ENCODE measurements at regions not wholly inside any gene's neighbourhood (a gene's known extent, or its start where the extent isn't known, plus 50 kb on each side); places are given as distances from the start of the nearest gene placed in this dataset.
"Not testable (repeated sequence)": the region's sequence is repeated elsewhere in the genome, so short reads cannot be mapped to it uniquely, and the experiment has no call there.

DNA sequence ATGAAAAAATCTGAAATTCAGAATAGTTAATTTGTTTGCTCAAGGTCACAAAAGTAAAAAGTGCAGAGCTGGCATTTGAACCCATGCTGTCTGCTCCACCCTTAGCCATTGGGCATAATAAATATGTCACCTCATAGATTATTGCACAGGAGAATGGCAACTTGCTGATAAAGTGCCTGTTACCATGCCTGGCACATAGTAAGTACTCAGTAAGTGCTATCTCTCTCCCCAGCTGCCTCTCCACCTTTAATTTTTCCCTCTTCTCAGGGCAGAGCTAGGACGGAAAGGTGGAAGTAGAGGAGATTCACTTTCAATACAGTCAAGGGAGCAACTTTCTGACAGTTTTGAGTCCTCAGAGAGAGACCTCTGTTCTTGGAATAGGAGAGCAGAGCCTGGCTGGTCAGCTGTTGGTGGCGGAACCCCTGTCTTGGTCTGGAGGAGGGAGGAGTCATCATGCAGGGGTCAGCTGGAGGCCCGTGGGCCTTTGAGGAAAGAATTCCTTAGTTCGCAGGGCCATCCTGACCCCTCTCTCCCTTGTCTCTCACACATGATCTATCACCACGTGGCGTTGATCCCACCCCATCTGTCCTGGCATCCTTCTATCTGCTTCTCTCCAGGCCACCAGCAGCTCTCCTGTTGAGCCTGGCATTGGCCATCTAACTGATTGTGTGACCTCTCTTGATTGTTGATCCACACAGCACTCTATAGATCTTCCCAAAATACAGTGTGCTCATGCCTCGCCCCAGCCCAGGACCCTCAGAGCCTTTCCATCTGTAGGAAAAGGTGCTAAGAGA, 149.3 kb downstream of the RPLP1 start:
- DNase-seq (ENCODE audit: low spot score): no peak

DNA sequence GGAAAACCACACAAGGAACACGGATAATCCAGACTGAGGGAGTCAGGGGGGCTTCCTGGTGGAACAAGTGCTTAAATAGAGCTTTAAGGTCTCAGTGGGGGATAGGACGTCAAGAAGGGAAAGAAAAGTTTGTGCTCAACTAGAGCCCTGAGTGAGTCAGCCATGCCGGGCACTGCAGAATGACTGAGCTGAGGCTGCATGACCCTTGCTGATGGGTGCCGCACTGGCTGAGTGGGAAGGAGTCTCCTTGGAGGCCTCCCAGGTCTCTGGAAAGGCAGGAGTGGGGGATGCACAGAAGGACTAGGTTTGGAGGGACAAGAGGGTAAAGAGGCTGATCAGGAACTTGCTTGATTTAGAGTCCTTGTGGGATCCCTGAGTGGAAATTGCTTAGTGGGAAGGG, 150.3 kb downstream of the RPLP1 start:
- DNase-seq (ENCODE audit: low spot score): no peak

DNA sequence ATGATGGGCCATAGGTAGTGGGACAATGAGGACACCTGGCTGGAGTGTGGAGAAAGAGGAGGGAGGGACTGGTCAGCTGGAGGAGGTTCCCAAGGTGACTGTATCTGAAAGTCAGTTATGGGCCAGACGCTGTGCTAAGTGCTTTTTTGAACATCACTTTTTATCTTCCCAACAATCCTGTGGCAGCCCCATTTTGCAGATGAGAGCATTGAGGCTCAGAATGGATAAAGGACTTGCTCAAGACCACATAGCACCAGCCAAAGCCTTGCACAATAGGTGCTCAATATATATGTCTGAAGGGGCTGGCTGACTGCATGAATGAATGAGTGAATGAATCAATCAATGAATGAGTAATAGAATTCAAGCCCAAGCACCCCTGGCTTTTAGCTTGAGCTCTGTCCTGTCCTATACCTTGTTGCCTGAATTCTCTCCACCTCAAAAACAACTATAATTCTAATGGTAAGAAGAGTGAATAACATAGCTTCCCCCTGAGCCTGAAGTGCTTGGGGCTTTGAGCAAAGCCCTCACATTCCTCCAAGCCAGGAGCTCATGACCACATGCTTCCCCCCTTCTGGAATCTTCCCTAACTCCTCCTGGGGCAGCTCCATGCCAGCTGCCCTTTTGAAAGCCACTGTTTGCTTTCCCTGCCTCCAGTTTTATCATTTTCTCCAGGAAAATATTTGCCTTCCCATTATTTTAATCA, 150.9 kb downstream of the RPLP1 start:
- no peak for DNase-seq (ENCODE audit: low spot score)

DNA sequence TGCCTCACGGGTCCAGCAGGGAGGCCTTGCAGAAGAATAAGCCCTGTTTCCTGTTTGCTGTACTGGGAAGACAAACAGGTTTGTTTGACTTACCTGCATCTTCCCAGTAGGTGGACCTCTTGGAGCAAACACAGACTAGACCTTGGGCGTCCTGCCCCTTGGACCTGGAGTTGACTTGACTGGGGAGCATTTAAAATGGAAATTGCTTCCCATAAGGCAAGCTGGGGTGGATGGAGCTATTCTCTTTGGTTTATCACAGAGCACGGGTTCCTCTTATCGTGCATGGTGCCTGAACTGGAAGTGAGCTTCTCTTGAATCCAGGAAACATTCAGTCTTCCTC, 151.4 kb downstream of the RPLP1 start:
- DNase-seq (ENCODE audit: low spot score): no peak

DNA sequence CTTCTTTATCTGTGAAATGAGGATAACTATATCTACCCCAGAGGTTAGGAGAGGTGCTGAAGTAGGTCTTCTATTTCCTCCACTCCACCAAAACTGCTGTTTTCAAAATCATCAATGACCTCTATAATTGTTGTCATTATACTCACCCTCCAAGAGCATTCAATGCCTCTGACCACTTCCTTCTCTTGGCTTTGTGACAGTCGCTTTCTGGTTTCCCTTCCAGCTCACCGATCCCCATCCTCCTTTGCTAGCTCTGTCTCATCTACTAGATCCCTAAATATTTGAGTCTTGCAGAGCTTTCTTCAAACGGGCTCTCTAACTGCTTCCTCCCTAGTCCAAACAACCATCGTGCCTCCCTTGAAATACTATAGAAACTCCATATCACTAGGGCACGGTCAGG, 153.5 kb downstream of the RPLP1 start:
- DNase-seq (ENCODE audit: low spot score): no peak

DNA sequence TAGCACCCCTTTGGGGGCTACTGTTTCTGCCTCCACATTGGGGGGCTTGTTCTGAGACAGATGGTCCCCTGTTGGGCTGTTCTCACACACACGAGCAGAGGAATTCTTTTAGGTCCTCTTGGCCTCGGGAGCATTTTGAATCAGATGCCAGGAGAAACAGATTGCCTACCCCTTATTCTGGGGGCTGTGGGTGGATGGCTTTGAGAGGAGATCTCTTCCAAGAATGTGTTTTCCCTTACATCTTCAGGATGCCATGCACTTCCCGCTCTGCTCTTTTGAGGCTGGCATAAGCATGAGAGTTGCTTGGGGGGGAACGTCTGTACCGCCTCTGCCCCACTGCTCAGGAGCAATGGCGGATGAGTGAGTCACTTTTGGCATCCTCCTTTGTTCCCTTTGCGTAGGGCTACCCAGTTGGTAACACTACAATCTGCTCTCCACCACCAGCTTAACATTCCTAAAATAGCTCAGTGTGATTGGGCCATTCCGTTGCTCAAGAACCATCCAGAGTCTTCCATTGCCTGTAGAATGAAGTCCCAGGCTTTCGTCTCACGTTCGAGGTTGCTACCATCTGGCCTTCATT, 154.4 kb downstream of the RPLP1 start:
- DNase-seq (ENCODE audit: low spot score): no peak

DNA sequence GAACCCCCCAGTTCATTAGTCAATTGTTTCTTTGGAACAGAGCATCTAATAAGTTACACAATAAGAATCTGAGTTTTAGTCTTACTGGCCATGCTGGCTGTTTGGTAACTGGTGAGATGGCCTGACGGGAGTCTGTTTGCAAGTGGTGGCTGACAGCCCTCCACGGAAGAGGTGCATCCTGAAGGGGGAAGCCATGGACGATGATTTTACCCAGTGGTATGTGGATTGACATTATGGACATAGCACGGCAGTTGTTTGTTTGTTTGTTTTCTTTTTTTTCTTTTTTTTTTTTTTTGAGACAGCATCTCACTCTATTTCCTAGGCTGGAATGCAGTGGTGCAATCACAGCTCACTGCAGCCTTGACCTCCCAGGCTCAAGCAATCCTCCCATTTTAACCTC, 156.0 kb downstream of the RPLP1 start:
- no peak for DNase-seq (ENCODE audit: low spot score)

DNA sequence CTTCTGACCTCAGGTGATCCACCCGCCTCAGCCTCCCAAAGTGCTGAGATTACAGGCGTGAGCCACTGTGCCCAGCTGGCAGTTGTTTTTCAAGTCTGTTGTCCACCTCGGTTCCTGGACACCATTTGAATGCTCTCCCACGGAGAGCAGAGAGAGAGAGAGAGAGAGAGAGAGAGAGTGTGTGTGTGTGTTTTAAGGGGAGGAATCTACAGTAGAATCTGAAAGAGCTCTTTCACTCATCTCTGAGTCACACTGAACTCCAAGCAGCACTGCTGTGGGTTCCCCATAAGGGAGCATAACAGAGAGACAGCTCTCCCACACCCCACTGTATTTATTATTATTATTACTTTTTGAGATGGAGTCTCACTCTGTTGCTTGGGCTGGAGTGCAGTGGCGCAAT, 156.6 kb downstream of the RPLP1 start:
- DNase-seq (ENCODE audit: low spot score): peak; percentile 48

DNA sequence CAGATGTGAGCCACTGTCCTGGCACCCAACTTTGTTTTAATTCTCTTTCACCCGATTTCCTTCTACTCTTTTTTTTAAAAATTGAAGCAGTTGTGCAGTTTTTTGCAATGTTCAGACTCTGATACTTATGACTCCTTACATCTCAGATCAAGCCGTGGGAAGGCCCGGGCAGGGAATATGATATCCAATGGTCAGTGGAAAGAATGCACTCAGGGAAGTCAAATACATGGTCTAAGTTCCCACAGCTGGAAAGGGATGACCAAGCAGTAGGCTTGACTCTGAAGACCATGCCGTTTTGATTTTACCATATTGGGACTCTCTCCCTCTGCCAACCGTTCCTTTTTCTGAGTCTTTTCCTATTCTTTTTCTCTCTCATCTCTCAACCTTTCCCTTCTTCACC, 157.2 kb downstream of the RPLP1 start:
- DNase-seq (ENCODE audit: low spot score): no peak

DNA sequence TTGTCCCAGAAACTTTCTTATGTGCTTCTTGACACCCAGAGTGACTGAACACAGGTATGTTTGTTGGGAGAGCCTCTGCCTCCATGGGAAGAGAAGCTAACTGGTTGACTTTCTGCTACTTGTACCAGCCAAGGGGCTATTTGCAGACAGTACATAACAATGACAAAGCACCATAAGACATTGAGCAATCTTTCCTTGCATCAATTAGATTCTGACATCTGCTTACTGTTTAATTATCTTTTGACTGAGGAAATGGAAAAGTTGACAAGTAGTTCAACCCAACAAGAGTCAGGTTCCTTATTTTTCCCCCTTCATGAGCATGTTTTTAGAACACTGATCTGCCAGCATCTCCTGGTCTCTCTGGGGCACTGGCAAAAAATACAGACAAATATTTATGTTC, 157.7 kb downstream of the RPLP1 start:
- DNase-seq (ENCODE audit: low spot score): no peak

DNA sequence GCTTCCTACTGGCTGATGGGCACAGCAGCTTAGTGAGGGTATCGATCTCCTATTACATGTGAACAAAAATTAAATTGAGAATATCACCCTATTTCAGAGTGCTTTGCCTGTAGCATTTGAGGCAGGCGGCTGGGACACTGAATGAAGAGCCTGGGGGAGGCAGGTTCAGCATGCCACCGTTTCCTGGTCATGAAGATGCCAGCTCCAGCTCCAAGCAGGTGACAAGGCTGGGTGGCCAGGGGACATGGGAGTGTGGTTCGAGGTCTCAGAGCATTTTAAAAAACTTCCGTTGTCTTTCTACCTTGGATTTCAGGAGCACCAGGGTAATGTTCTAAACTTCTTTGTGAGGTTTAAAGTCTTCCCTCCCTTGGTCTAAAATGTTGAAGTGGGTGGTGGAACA, 158.2 kb downstream of the RPLP1 start:
- DNase-seq (ENCODE audit: low spot score): no peak

DNA sequence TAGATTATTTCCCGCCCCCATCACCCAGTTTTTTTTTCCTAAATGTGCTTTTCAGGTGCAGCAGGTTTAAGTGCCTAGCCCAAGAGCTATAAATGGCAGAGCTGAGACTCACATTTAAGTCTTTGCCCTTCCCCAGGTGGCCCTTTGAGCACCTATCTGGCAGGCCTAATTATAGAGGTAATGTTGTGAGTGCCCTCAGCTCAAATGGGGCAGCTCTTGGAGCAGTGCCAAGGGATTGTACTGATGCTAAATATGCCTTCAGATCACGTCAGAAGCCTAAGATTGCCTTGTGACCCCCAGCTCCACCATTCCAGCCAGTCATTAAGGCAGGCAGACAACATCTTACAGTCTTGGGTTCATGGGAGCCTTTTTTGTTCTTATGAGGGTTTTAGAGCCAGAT, 159.5 kb downstream of the RPLP1 start:
- no peak for DNase-seq (ENCODE audit: low spot score)

DNA sequence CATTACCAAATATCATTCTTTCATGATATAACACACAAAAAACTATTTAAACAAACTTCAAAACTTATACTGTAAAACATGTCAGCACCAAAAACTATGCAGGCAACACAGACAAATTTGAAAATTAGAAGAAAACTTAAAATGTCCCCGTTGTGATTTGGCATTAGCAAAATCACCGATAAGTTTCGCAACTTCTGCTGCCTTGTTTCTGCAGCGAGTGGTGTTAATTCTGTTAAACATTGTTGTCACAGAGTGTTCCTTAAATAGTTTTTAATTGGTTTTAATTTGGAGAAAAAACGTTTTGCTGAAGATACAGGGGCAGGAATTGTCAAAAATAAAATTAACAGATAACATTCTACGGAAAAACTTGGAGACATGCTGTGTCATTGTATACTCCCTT, 160.6 kb downstream of the RPLP1 start:
- DNase-seq (ENCODE audit: low spot score): no peak

DNA sequence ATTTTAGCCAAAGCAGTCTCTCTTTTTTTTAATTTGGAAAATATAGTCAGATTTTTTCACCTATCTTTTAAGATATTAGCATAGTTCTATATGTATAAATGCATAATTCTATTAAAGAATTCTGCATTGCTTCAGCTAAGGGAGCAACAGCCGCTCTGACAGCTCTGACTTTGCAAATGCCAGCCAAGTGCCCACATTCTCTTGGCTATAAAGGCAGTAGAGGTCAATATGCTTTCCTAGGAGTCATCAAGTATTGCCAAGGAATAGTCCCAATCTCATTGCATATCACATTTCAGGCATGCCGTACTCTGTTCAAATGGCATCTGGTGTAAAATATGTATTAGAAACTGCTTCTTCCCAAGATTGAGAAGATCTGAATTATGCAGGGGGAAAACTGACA, 161.4 kb downstream of the RPLP1 start:
- no peak for DNase-seq (ENCODE audit: low spot score)

DNA sequence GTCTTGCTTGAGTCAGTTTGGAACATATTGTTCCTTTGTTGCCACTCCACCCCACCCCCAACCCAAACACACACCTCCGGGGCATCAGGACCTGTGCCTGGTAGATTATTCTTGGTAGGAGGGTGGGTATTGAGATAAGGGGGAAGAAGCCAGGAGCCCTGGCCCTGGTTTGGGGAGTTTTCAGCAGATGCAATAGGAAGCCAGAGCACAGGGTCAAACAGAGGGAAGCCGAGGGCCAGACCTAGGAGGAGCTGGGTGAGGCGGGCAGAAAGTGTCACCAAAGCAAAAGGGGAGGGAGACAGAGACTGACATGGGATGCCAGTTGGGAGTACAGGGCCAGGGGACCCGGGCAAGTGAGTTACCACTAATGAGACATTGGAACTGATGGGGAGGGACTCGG, 163.1 kb downstream of the RPLP1 start:
- DNase-seq (ENCODE audit: low spot score): no peak

DNA sequence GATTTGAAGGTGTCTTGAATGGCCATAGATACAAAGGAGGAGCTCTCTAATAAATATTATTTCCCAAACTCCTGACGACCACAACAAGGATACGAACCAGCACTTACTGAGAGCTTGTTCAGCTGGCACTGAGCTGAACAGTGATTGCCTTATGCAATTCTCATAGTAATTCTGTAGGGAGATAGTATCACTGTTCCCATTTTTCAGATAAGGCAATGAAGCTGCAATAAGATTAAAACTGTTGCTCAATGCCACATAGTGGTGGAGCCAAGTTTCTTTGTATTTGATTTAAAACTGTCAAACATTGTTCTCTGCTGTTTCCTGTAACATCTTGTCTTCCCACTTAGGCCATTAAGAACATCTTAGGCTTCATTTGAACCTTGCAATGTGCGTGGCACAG, 163.9 kb downstream of the RPLP1 start:
- DNase-seq (ENCODE audit: low spot score): no peak

DNA sequence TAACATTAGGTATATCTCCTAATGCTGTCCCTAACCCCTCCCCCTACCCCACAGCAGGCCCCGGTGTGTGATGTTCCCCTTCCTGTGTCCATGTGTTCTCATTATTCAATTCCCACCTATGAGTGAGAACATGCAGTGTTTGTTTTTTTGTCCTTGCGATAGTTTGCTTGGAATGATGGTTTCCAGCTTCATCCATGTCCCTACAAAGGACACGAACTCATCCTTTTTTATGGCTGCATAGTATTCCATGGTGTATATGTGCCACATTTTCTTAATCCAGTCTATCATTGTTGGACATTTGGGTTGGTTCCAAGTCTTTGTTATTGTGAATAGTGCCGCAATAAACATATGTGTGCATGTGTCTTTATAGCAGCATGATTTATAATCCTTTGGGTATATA, 164.5 kb downstream of the RPLP1 start:
- not testable (repeated sequence) for DNase-seq (ENCODE audit: low spot score)

DNA sequence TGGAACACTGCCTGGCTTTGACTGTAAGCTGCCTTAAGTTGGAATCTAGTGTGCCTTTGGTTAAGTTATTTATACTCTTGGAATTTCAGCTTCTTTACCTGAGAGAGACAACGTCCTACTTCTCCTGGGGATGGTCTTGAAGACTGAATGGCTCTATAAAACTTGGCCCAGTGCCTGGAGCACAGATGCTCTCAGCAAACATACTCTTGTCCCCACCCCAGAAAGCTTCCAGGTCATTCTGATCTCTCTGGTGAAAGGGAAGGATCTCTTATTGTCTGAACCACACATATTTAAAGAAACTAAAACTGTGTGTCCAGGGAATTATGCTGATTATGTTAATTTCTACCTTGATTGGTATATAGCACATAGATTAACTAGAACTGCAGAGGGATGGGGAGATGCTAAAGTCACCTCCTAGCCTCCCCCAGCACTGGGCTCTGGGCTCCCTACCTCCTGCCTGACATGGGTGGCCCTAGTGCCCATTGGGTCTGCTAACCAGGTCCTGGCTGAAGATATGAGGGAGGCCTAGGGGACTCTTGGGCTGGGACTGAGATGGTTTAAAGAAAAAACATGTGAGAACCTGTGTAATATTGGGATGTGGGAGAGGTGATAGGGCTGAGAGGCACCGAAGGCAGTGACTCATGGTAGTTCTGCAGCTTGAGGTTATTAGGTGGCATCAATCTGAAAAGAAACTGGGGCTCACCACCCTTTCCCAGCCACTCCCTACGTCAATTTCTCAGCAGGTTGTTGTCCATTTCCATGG, 171.0 kb downstream of the RPLP1 start:
- no peak for DNase-seq (ENCODE audit: low spot score)

DNA sequence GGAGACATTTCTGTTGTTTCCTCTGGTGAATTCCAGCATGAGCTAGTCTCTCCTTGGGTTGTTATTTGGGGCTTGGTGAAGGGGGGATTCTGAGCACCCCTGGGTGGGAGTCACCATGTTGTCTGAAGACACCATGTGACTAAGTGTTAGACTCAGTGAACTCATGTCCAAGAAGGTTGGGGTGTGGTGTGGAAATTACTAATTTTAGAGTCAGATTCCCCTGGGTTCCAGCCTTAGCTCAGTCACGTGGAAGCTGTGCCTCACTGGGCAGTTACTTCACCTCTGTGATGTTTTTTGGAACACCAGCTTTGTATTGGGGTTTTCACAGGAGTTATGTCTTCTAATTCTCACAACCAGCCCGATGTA, 171.5 kb downstream of the RPLP1 start:
- DNase-seq (ENCODE audit: low spot score): no peak

DNA sequence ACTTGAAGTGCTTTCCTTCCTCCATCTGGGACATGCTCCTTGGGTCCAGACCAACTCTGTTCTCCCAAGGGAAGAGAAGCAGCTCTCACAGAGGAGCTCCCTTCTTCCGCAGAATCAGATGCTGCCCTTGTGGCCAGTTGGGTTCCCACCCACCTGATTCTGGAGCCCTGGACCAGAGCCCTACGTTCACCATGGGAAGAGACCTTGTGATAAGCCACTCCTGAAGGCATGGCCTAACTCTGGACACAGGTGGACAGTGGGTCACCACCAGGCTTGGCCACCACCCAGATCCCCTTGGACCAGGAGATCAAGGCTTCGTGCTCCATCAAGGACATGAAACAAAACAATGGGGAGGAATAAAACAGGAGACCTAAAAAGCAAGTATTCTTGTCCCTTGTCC, 172.2 kb downstream of the RPLP1 start:
- no peak for DNase-seq (ENCODE audit: low spot score)

DNA sequence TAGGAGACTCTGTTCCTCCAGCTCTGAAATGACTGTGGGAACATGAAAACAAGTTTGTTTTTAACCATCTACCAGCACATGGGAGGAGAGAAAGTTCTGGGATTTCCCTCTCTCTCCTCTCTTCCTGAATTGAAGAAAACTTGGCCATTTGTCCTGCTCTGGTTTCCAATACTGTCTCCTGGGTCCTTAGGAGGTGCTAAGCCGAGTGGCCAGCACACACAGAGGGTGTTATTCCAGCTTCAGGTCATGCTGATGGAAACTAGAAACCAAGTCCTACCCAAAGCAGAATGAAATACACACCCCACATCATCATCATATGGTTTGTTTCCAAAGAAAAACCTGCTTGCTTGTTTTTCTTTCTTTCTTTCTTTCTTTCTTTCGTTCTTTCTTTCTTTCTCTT, 172.7 kb downstream of the RPLP1 start:
- DNase-seq (ENCODE audit: low spot score): no peak

Data from umbilical cord (tissue), 1 donor.